NB4 (cell line): ENCODE measurements at regions not wholly inside any gene's neighbourhood (a gene's known extent, or its start where the extent isn't known, plus 50 kb on each side); places are given as distances from the start of the nearest gene placed in this dataset.

Experiments
- POLR2A ChIP-seq: IDR thresholded peaks from 2 replicates; pipeline ENCODE4 v1.6.1; 2011; ENCODE audit warnings: mild to moderate bottlenecking; ENCODE audit not compliant: insufficient read length; ENCODE audit errors: extremely low read depth
- TF ChIP-seq, protein P1 (sequence below): IDR thresholded peaks from one replicate; pipeline ENCODE4 v1.5.1; 2012; ENCODE audit warnings: low read depth, low read length

DNA sequence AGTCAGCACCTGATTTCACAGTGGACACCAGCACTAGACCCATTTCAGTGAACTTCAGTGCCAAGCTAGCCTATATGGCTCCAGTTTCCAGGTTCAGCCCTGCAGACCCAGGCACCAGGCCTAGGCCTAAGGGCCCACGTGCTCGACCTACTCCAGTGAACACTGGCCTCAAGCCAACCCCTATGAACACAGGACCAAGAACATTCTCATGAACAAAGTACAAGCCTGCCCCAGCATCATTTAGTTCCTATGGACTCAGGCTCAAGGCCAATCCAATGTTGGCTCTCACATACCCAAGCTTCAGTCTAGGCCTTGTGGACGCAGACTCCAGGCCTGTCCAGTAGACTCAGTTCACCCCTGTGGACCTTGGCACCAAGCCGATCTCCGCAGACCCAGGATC, 385.5 kb downstream of the DHX35 start:
- TF ChIP-seq POLR2A, result no peak
- TF ChIP-seq, protein P1, sequence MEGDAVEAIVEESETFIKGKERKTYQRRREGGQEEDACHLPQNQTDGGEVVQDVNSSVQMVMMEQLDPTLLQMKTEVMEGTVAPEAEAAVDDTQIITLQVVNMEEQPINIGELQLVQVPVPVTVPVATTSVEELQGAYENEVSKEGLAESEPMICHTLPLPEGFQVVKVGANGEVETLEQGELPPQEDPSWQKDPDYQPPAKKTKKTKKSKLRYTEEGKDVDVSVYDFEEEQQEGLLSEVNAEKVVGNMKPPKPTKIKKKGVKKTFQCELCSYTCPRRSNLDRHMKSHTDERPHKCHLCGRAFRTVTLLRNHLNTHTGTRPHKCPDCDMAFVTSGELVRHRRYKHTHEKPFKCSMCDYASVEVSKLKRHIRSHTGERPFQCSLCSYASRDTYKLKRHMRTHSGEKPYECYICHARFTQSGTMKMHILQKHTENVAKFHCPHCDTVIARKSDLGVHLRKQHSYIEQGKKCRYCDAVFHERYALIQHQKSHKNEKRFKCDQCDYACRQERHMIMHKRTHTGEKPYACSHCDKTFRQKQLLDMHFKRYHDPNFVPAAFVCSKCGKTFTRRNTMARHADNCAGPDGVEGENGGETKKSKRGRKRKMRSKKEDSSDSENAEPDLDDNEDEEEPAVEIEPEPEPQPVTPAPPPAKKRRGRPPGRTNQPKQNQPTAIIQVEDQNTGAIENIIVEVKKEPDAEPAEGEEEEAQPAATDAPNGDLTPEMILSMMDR, result no peak
